Stimulated activated CD4-positive, alpha-beta T cell treated with anti-CD3 and anti-CD28 coated beads, Interleukin-12 subunit alpha, Interleukin-12 subunit beta, amount 100 ng/mL, for 4 hours (primary cell): ENCODE measurements at regions not wholly inside any gene's neighbourhood (a gene's known extent, or its start where the extent isn't known, plus 50 kb on each side); places are given as distances from the start of the nearest gene placed in this dataset.

Experiments
- DNase-seq: peaks from one replicate; pipeline ENCODE4 v3.0.0-alpha.2; 2020

DNA sequence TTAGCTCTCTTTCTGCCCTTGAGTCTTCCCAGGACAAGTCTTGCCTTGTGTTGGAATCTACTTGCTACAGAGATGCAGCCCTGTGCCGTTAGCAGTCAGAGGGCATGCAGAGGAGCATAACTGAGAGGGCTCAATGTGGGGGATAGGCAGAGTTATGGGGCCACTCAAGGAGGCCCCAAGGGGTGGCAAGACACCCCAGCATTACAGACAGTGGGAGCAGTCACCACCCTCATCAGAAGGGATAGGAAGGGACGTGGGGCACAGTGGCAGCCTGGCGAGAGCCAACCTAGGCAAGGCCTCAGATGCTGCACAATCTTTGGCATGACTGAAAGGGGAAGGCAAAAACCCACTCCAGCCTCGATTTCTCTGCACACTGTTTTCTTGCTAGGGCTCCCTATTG, 169.1 kb downstream of the TMEM18 start:
- DNase-seq, result no peak

DNA sequence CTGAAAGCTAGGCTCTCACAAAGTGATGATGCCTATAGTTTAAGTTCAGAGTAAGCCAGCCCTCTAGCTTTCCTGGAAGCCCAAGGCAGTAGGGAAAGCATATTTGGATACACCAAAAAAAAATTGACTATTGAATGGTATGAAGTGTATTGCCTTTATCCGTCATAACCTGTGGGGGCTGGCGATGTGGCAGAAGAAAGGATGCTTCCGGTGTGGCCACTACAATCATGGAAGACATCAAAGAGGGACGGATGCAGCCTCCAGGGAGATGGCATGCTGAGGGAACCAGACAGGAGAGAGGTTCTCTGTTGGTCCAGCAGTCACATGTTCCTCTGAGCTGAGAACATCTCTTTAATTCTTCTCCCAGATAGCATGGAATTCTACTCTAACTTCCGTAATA, 170.3 kb downstream of the TMEM18 start:
- no peak for DNase-seq

DNA sequence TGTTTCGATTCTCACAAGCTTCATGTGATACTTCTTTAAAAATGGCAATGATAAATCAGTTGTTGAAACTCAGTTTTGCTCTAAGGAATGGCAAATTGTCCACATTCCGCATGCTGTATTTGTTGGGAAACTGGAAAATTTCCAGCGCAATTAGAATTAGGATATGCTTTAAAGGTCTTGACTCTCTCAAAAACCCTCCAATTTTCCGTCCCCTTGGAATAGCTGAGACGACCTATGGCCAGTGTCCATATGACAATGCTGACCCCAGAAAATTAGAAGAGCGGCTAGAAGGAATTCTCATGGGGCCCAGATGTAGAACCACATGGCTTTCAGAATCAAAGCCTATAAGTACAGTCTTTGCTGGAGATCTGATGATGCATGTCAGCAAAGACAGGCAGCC, 170.8 kb downstream of the TMEM18 start:
- no peak for DNase-seq

DNA sequence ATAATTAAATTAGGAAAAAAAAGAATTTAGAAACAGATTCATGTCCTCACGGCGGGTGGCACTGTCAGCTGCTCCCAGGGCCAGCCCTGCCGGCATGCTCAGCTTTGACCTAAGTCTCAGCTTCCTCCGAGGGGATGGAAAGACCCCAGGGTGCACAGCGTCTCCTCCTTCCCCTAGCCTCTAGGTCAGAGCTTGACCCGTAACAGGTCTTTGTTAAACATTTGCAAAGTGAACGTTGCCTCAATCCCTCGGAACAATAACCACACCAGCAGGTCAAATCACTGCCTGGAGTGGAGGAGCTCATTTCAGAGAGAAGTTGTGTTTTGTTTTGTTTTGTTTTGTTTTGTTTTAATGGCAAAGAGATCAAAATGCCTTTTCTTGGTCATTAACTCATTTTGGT, 171.3 kb downstream of the TMEM18 start:
- no peak for DNase-seq

DNA sequence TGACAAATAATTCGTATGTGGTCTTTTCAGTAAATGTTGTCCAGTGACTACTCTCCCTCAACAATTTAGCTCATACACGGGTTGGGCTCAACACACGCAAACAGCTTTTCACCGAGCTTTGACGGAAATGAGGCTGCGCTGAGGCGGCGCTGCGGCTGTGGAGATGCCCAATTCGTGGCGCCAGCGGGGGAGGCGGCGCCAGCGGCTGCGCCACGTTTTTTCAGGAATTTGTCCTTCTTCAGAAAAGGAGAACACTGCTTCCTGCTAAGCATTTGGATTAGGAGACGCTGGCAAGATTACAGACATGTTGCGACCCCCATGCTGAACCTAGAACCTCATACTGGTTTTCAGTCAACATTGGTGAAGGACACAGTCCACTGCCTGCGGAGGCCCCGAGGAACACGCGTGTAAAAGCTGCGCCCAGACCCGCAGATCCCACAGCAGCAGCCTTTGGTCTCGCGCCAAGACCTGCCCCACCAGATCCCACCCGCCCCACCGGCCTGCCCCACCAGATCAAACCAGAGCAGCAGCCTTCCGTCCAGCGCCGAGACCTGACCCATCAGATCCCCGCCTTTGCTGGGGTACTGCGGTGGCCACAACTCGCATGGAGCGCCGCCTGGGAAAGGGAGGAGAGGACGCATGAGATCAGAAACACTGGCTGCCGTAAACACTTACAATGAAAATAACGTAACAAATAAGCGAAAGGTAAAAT, 173.8 kb downstream of the TMEM18 start:
- DNase-seq, result no peak

DNA sequence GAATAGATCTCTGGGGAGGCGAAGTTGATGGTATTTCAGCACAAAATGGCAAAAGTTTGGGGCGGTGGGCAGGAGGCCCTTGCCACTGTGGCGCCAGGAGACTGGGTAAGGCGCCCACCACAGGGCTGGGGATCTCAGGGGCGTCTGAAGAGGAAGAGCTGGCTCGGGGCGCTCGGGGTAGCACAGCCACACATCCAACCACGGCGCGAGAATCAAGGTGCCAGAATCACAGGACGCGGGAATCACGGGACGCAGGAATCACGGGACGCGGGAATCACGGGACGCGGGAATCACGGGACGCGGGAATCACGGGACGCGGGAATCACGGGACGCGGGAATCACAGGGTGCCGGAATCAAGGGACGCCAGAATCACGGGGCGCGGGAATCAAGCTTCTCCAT, 174.4 kb downstream of the TMEM18 start:
- DNase-seq, result no peak

DNA sequence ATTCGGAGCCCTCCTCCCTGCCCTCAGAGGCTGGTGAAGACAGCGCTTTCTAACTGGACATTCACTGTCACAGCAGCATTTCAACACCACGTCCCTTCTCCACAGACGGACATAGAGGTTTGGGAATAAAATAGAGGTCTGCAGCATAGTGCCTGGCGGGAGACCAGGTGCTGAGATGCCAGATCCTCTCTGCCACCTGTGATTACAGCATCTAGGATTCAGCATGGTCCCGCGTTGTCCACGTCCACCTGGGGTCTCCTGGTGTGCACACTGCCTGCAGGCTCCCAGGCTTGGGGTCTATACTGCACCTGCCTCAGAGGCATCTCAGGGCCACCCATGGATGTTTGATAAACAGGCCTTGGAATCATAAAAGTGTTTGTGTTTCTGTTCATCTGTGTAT, 175.5 kb downstream of the TMEM18 start:
- DNase-seq, result no peak

DNA sequence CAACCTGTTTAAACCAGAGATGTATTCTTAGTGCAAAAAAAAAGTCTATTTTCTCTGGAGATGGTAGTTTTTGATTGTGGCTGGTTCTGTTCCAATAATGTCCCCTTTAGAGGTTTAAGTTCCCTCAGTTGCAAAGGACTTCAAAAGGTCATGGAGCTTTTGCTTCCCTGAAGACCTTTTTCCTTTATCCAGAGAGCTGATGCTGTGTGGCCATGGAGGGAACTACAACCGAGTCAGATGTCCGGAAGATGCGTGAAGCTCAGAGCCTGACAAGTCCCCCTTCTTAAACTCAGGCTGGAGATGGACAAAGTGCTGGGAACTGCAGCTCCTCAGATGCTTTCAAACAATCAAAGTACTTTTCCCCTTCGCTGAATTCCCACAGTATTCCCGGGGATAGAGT, 176.1 kb downstream of the TMEM18 start:
- no peak for DNase-seq

DNA sequence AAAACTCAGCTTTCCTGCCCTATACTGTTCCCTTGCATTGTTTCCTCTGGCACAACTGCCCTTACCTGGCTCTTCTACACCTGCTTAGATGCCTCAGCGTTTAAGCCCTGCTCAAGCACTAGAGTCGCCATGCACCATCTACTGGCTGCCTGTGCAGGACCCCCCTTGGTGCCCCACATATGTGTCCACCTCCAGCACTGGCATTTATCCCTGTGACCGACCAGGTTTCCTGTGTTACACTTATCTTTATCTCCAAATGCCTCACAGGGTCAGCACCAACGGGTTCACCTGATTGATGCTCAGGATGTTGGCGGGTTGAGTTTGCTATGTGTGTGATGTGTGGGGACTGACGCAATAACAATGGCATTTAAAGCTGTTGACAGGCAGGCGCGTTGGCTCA, 177.5 kb downstream of the TMEM18 start:
- no peak for DNase-seq

DNA sequence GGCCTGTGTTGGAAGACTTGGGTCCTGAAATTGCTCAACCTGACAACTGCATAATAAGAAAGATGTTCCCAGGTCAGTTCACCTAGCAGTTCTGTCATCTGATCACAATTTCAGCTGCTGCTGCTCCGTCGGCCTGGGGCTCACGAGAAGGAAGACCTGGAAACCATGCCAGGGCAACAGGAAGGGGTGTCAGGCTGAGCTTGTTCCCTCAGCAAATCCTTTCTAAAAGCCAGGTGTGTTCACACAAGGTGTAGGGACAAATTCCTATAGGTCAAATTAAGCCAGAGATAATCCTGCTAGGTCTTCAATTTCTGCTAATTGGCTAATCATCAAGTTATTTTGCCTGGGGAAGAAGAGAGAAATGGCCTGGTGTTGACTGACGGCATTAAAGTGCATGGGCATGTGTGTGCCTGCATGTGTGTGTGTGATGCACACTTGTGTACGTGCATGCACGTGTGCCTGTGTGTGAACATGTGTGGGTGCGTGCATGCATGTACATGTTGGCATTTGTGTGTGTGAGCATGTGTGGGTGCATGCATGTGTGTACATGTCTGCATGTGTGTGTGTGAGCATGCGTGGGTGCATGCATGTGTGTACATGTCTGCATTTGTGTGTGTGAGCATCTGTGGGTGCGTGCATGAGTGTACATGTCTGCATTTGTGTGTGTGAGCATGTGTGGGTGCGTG, 178.6 kb downstream of the TMEM18 start:
- DNase-seq, result no peak

DNA sequence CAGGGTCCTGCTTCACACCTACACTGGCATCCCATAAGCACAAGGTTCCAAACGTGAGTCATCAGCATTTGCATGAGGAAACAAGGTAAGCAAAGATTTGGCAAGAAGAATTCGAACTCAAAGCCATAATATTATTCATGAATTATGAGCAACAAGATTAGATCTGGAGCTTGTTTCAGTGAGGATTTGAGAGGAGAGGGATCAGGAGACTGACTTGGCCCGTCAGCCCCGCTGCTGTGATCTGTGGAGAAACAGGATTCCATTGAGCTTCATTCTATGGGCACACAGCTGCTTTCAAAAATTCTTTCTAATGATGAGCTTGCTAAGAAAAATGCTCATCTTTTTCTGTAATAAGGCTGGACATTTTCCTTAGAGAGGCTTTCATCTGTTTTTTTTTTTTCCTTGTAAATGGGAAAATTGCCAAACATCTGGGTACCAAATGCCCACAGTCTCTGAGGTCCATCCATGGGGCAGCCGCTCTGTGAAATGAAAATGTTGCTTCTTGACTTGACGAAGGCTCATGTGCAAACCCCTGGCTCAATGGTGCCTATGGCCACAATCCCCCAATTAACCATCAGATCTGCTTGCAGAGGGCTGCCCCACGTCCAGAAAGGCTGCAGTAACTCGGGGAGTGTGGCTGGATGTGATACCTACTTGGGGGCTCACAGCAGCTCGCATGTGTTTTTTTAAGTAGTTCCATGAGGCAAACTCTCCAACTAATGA, 179.3 kb downstream of the TMEM18 start:
- DNase-seq, result no peak

DNA sequence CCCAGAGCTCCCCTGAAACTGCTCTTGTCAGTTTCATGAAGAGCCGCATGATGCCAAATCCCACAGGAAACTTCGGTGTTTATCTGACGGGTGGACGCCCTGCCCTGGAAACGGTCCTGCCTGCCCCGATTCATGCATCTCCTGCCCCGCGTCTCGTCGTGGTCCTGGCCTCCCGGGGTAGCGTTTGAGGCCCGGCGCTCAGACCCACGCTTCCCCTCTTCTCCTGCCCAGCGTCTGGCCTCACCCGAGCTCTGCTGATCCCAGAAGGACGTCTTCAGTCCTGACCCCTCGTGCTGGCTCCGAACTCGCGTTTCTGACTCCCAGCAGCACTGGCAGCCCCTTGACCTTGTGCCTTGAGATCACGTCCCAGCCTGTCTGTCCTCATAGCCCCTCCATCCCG, 180.5 kb downstream of the TMEM18 start:
- no peak for DNase-seq

DNA sequence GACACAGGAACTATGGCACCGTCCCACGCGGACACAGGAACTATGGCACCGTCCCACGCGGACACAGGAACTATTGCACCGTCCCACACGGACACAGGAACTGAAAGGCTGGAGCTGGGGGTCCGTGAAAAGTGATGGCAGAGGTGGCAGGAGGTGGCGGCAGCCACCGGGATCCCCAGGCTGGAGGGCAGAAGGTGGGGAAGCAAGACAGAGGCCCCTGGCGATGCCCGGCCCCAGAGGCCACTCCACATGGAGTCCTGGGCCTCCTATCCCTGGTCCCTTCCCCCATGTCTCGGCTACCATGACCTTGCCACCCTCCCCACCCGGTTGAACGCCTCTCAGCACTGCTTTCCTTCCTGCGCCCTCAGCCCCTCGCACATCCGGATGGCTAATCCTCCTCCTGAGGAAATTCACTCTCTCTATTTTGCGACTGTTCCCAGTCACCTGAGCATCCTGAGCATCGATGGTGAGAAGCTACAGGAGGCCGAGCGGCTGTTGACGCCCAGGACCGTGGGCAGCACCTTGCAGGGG, 181.4 kb downstream of the TMEM18 start:
- DNase-seq, result no peak

DNA sequence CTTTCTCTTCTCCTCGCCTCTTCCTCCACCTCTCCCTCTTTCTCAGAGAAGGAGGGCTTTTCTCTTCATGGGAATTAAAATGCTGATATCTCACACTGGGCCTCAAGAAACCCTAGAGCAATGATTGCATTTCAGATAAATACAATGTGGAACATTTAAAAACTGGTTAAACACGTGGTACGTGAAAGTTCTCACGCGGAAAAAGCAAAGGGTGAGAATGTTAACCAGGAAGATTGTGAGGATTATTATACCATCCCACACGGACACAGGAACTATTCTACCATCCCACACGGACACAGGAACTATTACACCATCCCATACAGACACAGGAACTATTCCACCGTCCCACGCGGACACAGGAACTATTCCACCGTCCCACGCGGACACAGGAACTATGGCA, 182.4 kb downstream of the TMEM18 start:
- DNase-seq, result no peak

DNA sequence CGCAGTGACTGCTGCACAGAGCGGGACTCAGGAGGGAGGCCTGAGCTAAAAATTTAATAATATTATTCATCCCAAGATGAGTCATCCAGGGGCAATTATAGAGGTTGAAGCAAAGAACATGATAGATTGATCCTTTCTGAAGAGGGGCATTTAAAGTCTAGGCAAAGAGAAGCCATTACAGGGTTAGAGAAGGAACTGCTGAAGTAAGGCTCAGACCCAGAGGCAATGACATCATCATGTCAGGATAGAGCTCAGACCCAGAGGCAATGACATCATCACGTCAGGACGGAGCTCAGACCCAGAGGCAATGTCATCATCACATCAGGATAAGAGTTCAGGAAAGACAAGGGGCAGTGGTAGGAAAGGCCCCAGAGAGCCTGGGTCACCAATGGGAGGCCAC, 184.0 kb downstream of the TMEM18 start:
- DNase-seq, result no peak

DNA sequence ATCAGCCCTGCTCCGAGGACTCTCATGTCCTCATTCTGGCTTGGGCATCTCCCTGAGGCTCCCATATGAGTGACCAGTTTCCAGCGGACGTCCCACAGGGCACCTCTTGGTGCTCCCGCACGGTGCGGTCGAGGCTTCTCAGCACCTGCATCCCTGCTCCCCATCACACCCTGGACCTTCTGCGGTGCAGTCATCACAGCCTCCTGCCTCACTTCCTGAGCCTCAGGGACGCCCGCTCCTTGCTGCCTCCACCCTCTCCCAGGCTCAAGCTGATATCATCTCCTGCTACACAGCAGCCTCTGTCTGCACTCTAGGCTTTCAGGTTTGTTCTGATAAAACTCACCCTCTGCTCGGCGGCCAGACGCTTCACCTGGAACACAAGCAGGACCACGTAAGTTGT, 185.0 kb downstream of the TMEM18 start:
- no peak for DNase-seq

DNA sequence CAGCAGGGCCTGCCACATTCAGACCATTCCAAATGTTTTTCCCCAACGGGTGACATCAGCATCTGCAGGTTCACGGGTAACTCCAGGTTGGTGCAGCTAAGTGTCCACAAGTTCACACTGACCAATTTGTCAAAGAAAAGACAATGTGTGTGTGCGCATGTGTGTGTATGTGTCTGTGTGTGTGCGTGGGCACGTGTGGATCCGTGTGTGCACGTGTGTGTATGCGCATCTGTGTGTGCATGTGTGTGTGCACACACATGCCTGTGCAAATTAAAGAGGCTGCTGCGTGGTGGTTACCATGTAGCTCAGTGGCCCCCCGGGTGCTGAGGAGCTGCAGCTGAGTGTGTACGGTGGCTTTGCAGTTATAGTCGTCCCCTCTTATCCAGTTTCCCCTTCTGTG, 187.4 kb downstream of the TMEM18 start:
- DNase-seq, result no peak

DNA sequence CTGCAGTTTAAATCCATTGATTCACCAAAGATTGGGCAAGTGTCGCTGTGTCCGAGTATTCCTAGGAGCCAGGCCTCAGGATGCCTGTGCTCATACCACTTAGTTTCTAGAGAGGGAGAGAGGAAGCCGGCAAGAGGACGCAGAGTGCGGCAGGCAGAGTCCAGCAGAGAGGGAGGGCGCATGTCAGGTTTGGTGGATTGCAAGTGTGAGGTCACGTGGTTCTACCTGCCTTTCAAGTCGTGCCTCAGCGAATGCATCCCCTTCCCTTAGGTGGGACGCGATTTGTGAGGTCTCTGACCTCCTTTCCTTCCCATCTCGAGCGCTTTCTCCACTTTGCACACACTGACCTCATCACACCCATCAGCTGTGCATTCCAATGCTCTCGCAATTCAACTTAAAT, 188.1 kb downstream of the TMEM18 start:
- DNase-seq, result no peak

DNA sequence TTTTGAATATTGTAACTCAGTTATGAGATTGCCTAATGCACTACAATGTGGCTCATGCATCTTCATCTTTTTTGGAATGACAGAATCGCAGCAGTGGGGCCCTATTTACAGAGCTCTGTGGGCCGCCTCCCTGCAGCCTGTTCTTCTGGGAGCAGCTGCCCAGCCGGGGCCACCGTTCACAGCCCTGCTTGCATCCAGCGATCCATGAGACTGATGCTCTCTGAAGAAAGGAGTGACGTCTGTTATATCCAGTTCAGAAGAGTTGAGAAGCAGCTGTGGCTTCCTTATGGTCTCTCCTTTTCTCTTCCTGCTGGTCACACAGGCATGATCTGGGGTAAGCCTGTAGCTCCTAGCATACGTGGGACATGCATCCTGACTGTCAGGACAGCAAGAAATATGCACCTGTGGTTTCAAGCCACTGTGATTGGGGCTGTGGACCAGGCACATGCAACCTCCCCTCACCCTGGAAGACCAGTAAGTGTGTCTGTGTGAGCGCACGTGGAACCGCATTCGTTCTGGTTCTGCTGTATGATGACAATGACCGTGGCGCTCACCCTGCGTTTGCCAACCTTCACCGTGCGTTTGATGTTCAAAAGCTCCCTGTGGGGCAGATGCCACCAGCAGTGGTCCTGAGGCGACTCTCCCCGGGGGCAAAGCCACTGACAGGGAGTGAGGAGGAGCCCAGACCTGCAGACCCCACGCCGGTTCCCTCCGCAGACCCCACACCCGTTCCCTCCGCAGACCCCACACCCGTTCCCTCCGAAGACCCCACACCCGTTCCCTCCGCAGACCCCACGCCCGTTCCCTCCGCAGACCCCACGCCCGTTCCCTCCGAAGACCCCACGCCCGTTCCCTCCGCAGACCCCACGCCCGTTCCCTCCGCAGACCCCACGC, 189.8 kb downstream of the TMEM18 start:
- DNase-seq, result no peak

DNA sequence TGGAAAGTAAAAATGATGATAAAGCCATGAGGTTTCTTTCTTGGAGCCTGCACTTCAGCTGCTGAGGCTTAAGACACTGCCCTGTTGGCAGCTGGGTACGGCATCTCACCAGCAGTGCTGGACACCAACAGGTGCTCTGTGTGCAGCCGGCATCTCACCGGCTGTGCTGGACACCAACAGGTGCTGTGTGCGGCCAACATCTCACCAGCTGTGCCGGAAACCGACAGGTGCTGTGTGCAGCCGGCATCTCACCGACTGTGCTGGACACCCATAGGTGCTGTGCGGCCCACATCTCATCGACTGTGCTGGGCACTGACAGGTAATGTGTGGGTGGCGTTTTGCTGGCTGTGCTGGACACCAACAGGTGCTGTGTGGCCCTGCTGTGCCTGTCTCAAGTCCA, 190.8 kb downstream of the TMEM18 start:
- no peak for DNase-seq

DNA sequence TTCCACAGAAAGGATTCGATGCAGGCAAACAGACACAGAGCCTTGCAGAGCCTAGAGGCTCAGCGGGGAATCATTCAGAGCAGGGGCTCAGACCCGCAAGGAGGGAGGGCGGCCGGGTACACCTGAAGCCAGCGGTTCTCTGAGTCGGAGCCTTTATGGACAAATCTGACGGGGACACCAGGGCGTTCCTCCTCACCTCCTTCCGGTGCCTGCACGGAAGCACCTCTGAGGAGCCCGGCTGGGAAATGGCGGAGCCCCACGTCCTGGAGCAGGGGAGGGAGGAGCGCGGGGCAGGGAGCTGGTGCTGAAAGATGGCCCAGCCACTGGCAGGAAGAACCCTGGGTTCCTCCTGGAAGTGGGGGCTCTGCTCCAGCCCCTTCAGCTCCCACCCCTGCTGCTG, 193.5 kb upstream of the ALKAL2 start:
- no peak for DNase-seq

DNA sequence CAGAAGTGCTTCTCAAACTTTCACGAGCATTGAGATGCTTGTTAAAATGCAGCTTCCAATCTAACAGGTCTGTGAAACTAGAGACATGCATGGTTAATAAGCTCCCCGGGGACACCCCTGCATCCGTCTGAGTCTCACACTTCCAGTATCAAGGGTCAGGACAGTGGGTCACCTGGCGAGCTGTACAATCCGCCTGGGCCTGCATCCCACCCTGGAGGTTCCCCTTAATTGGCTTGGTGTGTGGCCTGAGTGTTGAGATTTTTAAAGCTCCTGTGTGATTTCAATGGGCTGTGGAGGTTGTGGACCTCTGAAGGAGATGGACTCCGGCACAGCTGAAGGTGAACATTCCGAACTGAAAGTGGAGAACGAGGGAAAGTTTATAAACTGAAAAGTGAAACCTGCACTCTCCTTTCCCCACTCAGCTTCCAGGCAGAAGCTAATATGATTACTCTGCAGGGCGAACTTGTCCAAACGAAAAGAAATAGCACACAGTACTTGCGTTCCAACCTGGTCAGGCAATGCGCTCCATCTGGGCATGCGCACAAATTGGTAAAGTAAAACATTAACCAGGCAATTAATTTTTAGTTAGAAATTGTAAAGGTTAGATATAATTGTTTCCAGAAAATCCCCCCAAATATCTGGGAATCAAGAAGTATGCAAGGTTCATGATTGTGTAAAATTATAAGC, 191.7 kb upstream of the ALKAL2 start:
- DNase-seq, result no peak
